Activated B cell treated with CpG ODN at 0.5 μM for 24 hours (primary cell): ENCODE measurements at regions not wholly inside any gene's neighbourhood (a gene's known extent, or its start where the extent isn't known, plus 50 kb on each side); places are given as distances from the start of the nearest gene placed in this dataset.

Source experiments
- ATAC-seq: fragments of 200-7000 bp; cut with Tn5 transposase; one replicate; pipeline ENCODE4 v1.10.0; 2021; ENCODE audit warnings: low read depth, mild to moderate bottlenecking, moderate library complexity
- CTCF ChIA-PET: fragments of 350-600 bp; sonication (Branson Sonifier 250); formaldehyde crosslinking; loops from one replicate; lab custom pipeline; 2021; ENCODE audit warnings: antibody characterized with exemption; lab: Charles Lee
- POLR2A ChIA-PET: fragments of 350-600 bp; sonication (Branson Sonifier 250); formaldehyde crosslinking; loops from one replicate; lab custom pipeline; 2021; ENCODE audit warnings: antibody characterized with exemption; lab: Charles Lee
- DNase-seq: peaks from one replicate; pipeline ENCODE4 v3.0.0; 2022
- H3K27ac Mint-ChIP-seq: one replicate; pipeline ENCODE4 v1.8.0; 2020; ENCODE audit warnings: mixed read lengths
- H3K27me3 Mint-ChIP-seq: one replicate; pipeline ENCODE4 v1.8.0; 2021; ENCODE audit warnings: mixed read lengths
- H3K36me3 Mint-ChIP-seq: one replicate; pipeline ENCODE4 v1.8.0; 2021; ENCODE audit warnings: low read depth, mixed read lengths
- H3K4me1 Mint-ChIP-seq: one replicate; pipeline ENCODE4 v1.8.0; 2021; ENCODE audit warnings: mixed read lengths
- H3K4me3 Mint-ChIP-seq: one replicate; pipeline ENCODE4 v1.8.0; 2020; ENCODE audit warnings: mild to moderate bottlenecking, mixed read lengths
- H3K9me3 Mint-ChIP-seq: one replicate; pipeline ENCODE4 v1.8.0; 2020; ENCODE audit warnings: mixed read lengths
- CTCF ChIP-seq: fragments of 200-600 bp; IDR thresholded peaks from one replicate; pipeline ENCODE4 v1.8.0; 2022; ENCODE audit warnings: antibody characterized with exemption, mild to moderate bottlenecking
- intact Hi-C: fragments of 100-400 bp; cut with micrococcal nuclease; formaldehyde crosslinking; loops from one replicate; pipeline ENCODE4 v1.15.1; 2024

GRCh38 chrX:13373431-13374187 lies 53.8 kb upstream of the ATXN3L start:
- CTCF ChIA-PET = interaction anchor here (0.6 kb wide), 1 partner anchor 27 kb away, joined by 3 read pairs; no protein-coding TSS in a partner anchor
- TF ChIP-seq CTCF = no peak
- POLR2A ChIA-PET = no interaction called here
- H3K27ac Mint-ChIP-seq = no peak overlapping the region
- no peaks in the 10 kb centered on the region for H3K36me3 Mint-ChIP-seq
- peaks cover 16% of the 10 kb centered on the region for H3K4me1 Mint-ChIP-seq
- intact Hi-C loops = no loop called here
- no peak overlapping the region for H3K4me3 Mint-ChIP-seq
- no peak for DNase-seq
- H3K9me3 Mint-ChIP-seq = no peaks in the 10 kb centered on the region
- no peaks in the 10 kb centered on the region for H3K27me3 Mint-ChIP-seq
- ATAC-seq = no peak

DNA sequence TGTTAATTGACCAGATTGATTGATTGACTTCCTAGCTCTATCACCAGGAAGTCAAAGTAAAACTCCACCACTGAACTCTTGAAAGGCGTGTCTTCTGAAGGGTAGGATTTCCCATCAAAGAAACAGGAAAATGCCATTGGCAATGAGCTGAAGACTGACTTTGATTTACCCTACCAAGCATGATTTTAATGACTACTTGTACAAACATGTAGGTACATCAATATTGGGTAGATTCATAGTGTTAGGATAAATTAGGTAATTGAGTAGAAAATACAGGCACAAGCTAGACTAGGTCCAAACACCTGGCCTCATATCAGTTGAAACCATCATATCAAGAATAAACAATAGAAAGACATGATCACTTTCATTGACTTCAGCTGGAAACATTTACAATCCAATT lies 53.2 kb upstream of the ATXN3L start:
- no peak for DNase-seq
- ATAC-seq = no peak
- Mint-ChIP-seq H3K4me3 (no peak overlapping the region), H3K4me1 (peaks cover 16% of the 10 kb centered on the region), H3K36me3 (no peaks in the 10 kb centered on the region), H3K27me3 (no peaks in the 10 kb centered on the region), H3K9me3 (no peaks in the 10 kb centered on the region), H3K27ac (no peak overlapping the region)
- no peak for TF ChIP-seq CTCF
- ChIA-PET POLR2A (no interaction called here), CTCF (interaction anchor here (0.6 kb wide), 1 partner anchor 27 kb away, joined by 3 read pairs; no protein-coding TSS in a partner anchor)
- intact Hi-C loops = no loop called here

GRCh38 chrX:13372203-13372980 lies 52.5 kb upstream of the ATXN3L start:
- Mint-ChIP-seq H3K9me3 (no peaks in the 10 kb centered on the region), H3K27me3 (no peaks in the 10 kb centered on the region), H3K27ac (no peak overlapping the region), H3K36me3 (no peaks in the 10 kb centered on the region), H3K4me3 (no peak overlapping the region), H3K4me1 (peaks cover 15% of the 10 kb centered on the region)
- ChIA-PET CTCF (no interaction called here), POLR2A (no interaction called here)
- no peak for DNase-seq
- no peak for ATAC-seq
- intact Hi-C loops = no loop called here
- no peak for TF ChIP-seq CTCF

GRCh38 chrX:13371186-13371585 lies 51.3 kb upstream of the ATXN3L start:
- POLR2A ChIA-PET = interaction anchor here (0.6 kb wide), 2 partner anchors 18 to 96 kb away, joined by 3 to 6 read pairs; no protein-coding TSS in a partner anchor
- H3K4me3 Mint-ChIP-seq = no peak overlapping the region
- no peak for ATAC-seq

More at GRCh38 chrX:13371186-13371585, 51.3 kb upstream of the ATXN3L start:
- Mint-ChIP-seq H3K36me3 (no peaks in the 10 kb centered on the region), H3K4me1 (peaks cover 7% of the 10 kb centered on the region), H3K9me3 (no peaks in the 10 kb centered on the region), H3K27me3 (no peaks in the 10 kb centered on the region), H3K27ac (no peak overlapping the region)
- TF ChIP-seq CTCF = no peak
- intact Hi-C loops = no loop called here
- CTCF ChIA-PET = no interaction called here
- DNase-seq = no peak
